HepG2 (cell line): ENCODE measurements at regions not wholly inside any gene's neighbourhood (a gene's known extent, or its start where the extent isn't known, plus 50 kb on each side); places are given as distances from the start of the nearest gene placed in this dataset.

ENCODE experiments used
- ATF2 ChIP-seq: sonication (generic); formaldehyde crosslinking; IDR thresholded peaks from 2 replicates; pipeline ENCODE4 v1.4.0; 2020; ENCODE audit warnings: missing genetic modification reagents
- BHLHE40 ChIP-seq: IDR thresholded peaks from 2 replicates; pipeline ENCODE4 v1.6.1; 2011; ENCODE audit warnings: low read length, improper control_type of control experiment
- CEBPB ChIP-seq: IDR thresholded peaks from 2 replicates; pipeline ENCODE4 v1.6.1; 2011; ENCODE audit warnings: low read depth, low read length, improper control_type of control experiment, borderline replicate concordance
- CTCF ChIP-seq: sonication (generic); formaldehyde crosslinking; IDR thresholded peaks from 2 replicates; pipeline ENCODE4 v1.5.0; 2020; ENCODE audit warnings: mild to moderate bottlenecking, missing genetic modification reagents, moderate library complexity
- GABPB1 ChIP-seq: IDR thresholded peaks from 2 replicates; pipeline ENCODE4 v1.6.1; 2016; ENCODE audit warnings: mild to moderate bottlenecking, missing genetic modification reagents, moderate library complexity, missing compliant biosample characterization
- MYC ChIP-seq: sonication (generic); formaldehyde crosslinking; IDR thresholded peaks from 2 replicates; pipeline ENCODE4 v1.9.0; 2021; ENCODE audit warnings: missing genetic modification reagents, borderline replicate concordance
- POLR2A ChIP-seq, 2 experiments: IDR thresholded peaks; 2 replicates each; pipeline ENCODE4 v1.6.1; 2011; ENCODE audit warnings: low read depth in 2 of 2, low read length in 2 of 2, mild to moderate bottlenecking in 1 of 2, moderate library complexity in 1 of 2; ENCODE audit not compliant: insufficient read depth in 1 of 2
- RELA ChIP-seq: sonication (generic); formaldehyde crosslinking; IDR thresholded peaks from 2 replicates; pipeline ENCODE4 v1.4.0; 2020; ENCODE audit warnings: missing genetic modification reagents
- ZNF12 ChIP-seq: sonication (generic); formaldehyde crosslinking; IDR thresholded peaks from 2 replicates; pipeline ENCODE4 v1.5.0; 2020; ENCODE audit warnings: missing genetic modification reagents
- ZNF138 ChIP-seq: sonication (generic); formaldehyde crosslinking; IDR thresholded peaks from 2 replicates; pipeline ENCODE4 v1.5.0; 2020; ENCODE audit warnings: mild to moderate bottlenecking, low read depth, missing genetic modification reagents
- ZNF530 ChIP-seq: sonication (generic); formaldehyde crosslinking; IDR thresholded peaks from 2 replicates; pipeline ENCODE4 v1.5.0; 2020; ENCODE audit warnings: low read depth, mild to moderate bottlenecking, missing genetic modification reagents
- ZNF7 ChIP-seq: IDR thresholded peaks from 2 replicates; pipeline ENCODE4 v1.6.1; 2016; ENCODE audit warnings: missing biosample characterization, missing genetic modification reagents

GRCh38 chr11:130719220-130719915, 196.9 kb downstream of the SNX19 start:
- TF ChIP-seq ZNF12 (CRISPR knock-in tag): no peak
- no peak for TF ChIP-seq CEBPB
- TF ChIP-seq ZNF530 (CRISPR knock-in tag): no peak
- TF ChIP-seq ATF2 (CRISPR knock-in tag): no peak
- no peak for TF ChIP-seq CTCF (CRISPR knock-in tag)
- TF ChIP-seq ZNF7 (CRISPR knock-in tag): no peak
- TF ChIP-seq RELA (CRISPR knock-in tag): no peak
- TF ChIP-seq GABPB1 (CRISPR knock-in tag): no peak
- TF ChIP-seq BHLHE40: no peak
- no peak for TF ChIP-seq ZNF138
- TF ChIP-seq POLR2A (IDR thresholded peaks at IDR 0.05; ENCODE audit: insufficient read depth in 1 of 2, low read depth in 2 of 2, low read length in 2 of 2): no peak
- TF ChIP-seq MYC (CRISPR knock-in tag): no peak
